ENCODE measurements at regions not wholly inside any gene's neighbourhood (a gene's known extent, or its start where the extent isn't known, plus 50 kb on each side); places are given as distances from the start of the nearest gene placed in this dataset.

- Histone ChIP-seq H3K4me3 (no peak overlapping the region), H3K36me3 (replicated peaks; ENCODE audit: insufficient read depth, low read depth) (no peaks in the 10 kb centered on the region), H3K4me2 (no peak overlapping the region), H3K9me3 (ENCODE audit: low read depth) (no peaks in the 10 kb centered on the region), H3K79me2 (no peaks in the 10 kb centered on the region), H3K4me1 (ENCODE audit: insufficient read depth) (no peaks in the 10 kb centered on the region), H3K27me3 (peaks cover 14% of the 10 kb centered on the region), H4K20me1 (ENCODE audit: insufficient read depth, poor library complexity, severe bottlenecking) (no peaks in the 10 kb centered on the region), H3K9me2 (replicated peaks; ENCODE audit: insufficient read depth) (no peaks in the 10 kb centered on the region), H2AFZ (peak overlapping the region; percentile 18), H3K27ac (no peak overlapping the region)
- peak; percentile 85 for DNase-seq (ENCODE audit: low spot score)
- TF ChIP-seq CTCF (IDR thresholded peaks at IDR 0.05; ENCODE audit: poor library complexity): peak; percentile 63
- TF ChIP-seq EZH2 (IDR thresholded peaks at IDR 0.05; ENCODE audit: borderline replicate concordance): no peak
- 23% methylated on average over 10 of the region's 10 CpGs for WGBS (ENCODE audit: low lambda C conversion rate, missing lambda C conversion rate)
These were observed 384.5 kb downstream of the MTX2 start for GRCh38 chr2:176653479-176654443.

- DNase-seq (ENCODE audit: low spot score): no peak
- Histone ChIP-seq H3K9me3 (ENCODE audit: low read depth) (no peaks in the 10 kb centered on the region), H3K4me3 (no peak overlapping the region), H3K4me1 (ENCODE audit: insufficient read depth) (no peaks in the 10 kb centered on the region), H3K9me2 (replicated peaks; ENCODE audit: insufficient read depth) (no peaks in the 10 kb centered on the region), H3K79me2 (no peaks in the 10 kb centered on the region), H3K27ac (no peak overlapping the region), H3K27me3 (peaks cover 3% of the 10 kb centered on the region), H4K20me1 (ENCODE audit: insufficient read depth, poor library complexity, severe bottlenecking) (no peaks in the 10 kb centered on the region), H3K36me3 (replicated peaks; ENCODE audit: insufficient read depth, low read depth) (no peaks in the 10 kb centered on the region), H3K4me2 (no peak overlapping the region), H2AFZ (no peak overlapping the region)
- 93% methylated on average over 2 of the region's 2 CpGs for WGBS (ENCODE audit: low lambda C conversion rate, missing lambda C conversion rate)
- TF ChIP-seq EZH2 (IDR thresholded peaks at IDR 0.05; ENCODE audit: borderline replicate concordance) (no peak), EZH2phosphoT487 (IDR thresholded peaks at IDR 0.05; ENCODE audit: low read depth, severe bottlenecking, unreplicated experiment) (no peak), CTCF (IDR thresholded peaks at IDR 0.05; ENCODE audit: poor library complexity) (no peak)
These were observed 387.0 kb downstream of the MTX2 start for GRCh38 chr2:176656038-176656775.

- Histone ChIP-seq H3K9me3 (ENCODE audit: low read depth) (no peaks in the 10 kb centered on the region), H3K9me2 (replicated peaks; ENCODE audit: insufficient read depth) (no peaks in the 10 kb centered on the region), H3K36me3 (replicated peaks; ENCODE audit: insufficient read depth, low read depth) (no peaks in the 10 kb centered on the region), H2AFZ (no peak overlapping the region), H3K27me3 (peaks cover 3% of the 10 kb centered on the region), H3K4me2 (no peak overlapping the region), H3K4me3 (no peak overlapping the region), H3K79me2 (no peaks in the 10 kb centered on the region), H3K4me1 (ENCODE audit: insufficient read depth) (no peaks in the 10 kb centered on the region), H4K20me1 (ENCODE audit: insufficient read depth, poor library complexity, severe bottlenecking) (no peaks in the 10 kb centered on the region), H3K27ac (no peak overlapping the region)
- TF ChIP-seq EZH2phosphoT487 (IDR thresholded peaks at IDR 0.05; ENCODE audit: low read depth, severe bottlenecking, unreplicated experiment) (no peak), EZH2 (IDR thresholded peaks at IDR 0.05; ENCODE audit: borderline replicate concordance) (no peak), CTCF (IDR thresholded peaks at IDR 0.05; ENCODE audit: poor library complexity) (no peak)
- 90% methylated on average over 2 of the region's 2 CpGs for WGBS (ENCODE audit: low lambda C conversion rate, missing lambda C conversion rate)
- DNase-seq (ENCODE audit: low spot score): no peak
These were observed 387.5 kb downstream of the MTX2 start for GRCh38 chr2:176656776-176657140.
